Activated naive CD8-positive, alpha-beta T cell treated with anti-CD3 and anti-CD28 coated beads, Interleukin-2, amount 10 ng/mL, durations not matched to agents 7 days and 5 days (primary cell): ENCODE measurements at regions not wholly inside any gene's neighbourhood (a gene's known extent, or its start where the extent isn't known, plus 50 kb on each side); places are given as distances from the start of the nearest gene placed in this dataset.

ENCODE experiments used
- ATAC-seq: fragments of 150-1000 bp; cut with Tn5 transposase; one replicate; pipeline ENCODE4 v1.10.0; 2021; ENCODE audit warnings: low read depth, moderate library complexity
- POLR2A ChIA-PET: fragments of 350-600 bp; sonication (Branson Sonifier 250); formaldehyde crosslinking; loops from one replicate; lab custom pipeline; 2021; ENCODE audit warnings: antibody characterized with exemption; lab: Charles Lee
- DNase-seq: peaks from one replicate; pipeline ENCODE4 v3.0.0; 2021
- H3K27ac Mint-ChIP-seq: one replicate; pipeline ENCODE4 v1.8.0; 2022; ENCODE audit warnings: mild to moderate bottlenecking, mixed read lengths
- H3K27me3 Mint-ChIP-seq: one replicate; pipeline ENCODE4 v1.8.0; 2022; ENCODE audit warnings: mild to moderate bottlenecking, moderate library complexity, mixed read lengths
- H3K36me3 Mint-ChIP-seq: one replicate; pipeline ENCODE4 v1.8.0; 2021; ENCODE audit warnings: mild to moderate bottlenecking, mixed read lengths
- H3K4me1 Mint-ChIP-seq: one replicate; pipeline ENCODE4 v1.8.0; 2021; ENCODE audit warnings: mixed read lengths
- H3K4me3 Mint-ChIP-seq: one replicate; pipeline ENCODE4 v1.8.0; 2022; ENCODE audit warnings: mild to moderate bottlenecking, moderate library complexity, mixed read lengths
- H3K9me3 Mint-ChIP-seq: one replicate; pipeline ENCODE4 v1.8.0; 2021; ENCODE audit warnings: mixed read lengths

DNA sequence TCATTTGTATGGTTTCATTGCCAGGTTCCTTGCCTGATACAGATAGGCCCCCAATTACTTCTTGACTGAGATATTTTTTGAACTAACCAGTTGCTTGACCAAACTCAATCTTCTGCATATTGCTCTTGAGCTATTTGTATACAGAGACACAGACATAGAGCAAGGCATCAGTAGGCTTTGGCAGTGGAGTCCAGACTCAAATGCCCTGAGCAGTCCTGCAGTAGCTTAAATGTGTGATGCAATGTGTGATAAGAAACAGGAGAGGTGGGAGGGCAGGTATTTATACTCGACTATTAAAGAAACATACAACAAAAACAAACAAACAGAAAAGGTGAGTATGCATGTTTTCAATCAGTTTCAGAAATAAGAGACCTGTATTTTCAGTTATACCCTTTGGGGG is 197.9 kb upstream of the DAB1 start:
- POLR2A ChIA-PET: no interaction called here
- no peak for DNase-seq
- Mint-ChIP-seq H3K27me3 (no peaks in the 10 kb centered on the region), H3K36me3 (no peaks in the 10 kb centered on the region), H3K27ac (no peak overlapping the region), H3K9me3 (no peaks in the 10 kb centered on the region), H3K4me3 (no peak overlapping the region), H3K4me1 (no peaks in the 10 kb centered on the region)
- no peak for ATAC-seq

DNA sequence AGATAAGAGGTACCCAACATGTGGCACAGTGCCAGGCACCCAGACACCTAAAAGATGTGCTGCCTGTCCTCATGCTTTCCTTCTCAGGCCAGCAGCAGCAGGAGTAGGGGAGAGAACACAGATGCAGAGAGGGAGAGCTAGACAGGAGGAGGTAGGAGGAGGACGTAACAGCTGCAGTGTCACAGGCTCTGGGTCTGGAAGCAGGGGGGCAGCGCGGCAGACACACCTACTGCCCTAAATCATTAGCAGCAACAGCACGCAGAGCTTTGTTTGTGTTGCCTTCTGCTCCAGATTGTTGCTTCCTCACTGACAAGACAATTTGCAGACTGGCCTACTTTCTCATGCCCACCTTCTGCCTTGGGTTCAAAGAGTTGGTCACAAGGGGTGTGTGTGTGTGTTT is 196.7 kb upstream of the DAB1 start:
- Mint-ChIP-seq H3K27ac (no peak overlapping the region), H3K36me3 (no peaks in the 10 kb centered on the region), H3K4me3 (no peak overlapping the region), H3K27me3 (peaks cover 3% of the 10 kb centered on the region), H3K4me1 (peaks cover 5% of the 10 kb centered on the region), H3K9me3 (no peaks in the 10 kb centered on the region)
- no peak for ATAC-seq
- POLR2A ChIA-PET: no interaction called here
- DNase-seq: no peak

DNA sequence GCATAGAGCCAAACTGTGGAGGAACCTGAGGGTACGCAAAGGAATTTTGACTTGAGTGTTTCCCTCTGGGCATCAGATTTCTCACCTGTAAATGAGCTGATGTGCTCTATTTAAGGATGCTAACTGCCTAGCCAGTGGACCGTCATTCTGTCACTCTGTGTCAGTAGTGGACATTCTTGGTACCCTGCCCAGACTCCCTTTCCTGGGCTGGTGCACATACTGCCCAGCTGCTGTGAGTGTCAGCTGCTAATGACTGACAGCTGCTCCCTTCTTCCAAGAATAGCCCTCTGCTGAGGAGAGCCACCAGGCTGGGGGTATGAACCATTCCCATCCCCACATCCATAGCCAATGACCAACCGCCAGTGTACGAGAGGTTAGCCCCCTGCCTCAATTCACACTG is 193.1 kb upstream of the DAB1 start:
- no peak for DNase-seq
- Mint-ChIP-seq H3K27ac (no peak overlapping the region), H3K27me3 (peaks cover 3% of the 10 kb centered on the region), H3K4me3 (no peak overlapping the region), H3K4me1 (peaks cover 5% of the 10 kb centered on the region), H3K9me3 (no peaks in the 10 kb centered on the region), H3K36me3 (no peaks in the 10 kb centered on the region)
- no peak for ATAC-seq
- POLR2A ChIA-PET: no interaction called here

DNA sequence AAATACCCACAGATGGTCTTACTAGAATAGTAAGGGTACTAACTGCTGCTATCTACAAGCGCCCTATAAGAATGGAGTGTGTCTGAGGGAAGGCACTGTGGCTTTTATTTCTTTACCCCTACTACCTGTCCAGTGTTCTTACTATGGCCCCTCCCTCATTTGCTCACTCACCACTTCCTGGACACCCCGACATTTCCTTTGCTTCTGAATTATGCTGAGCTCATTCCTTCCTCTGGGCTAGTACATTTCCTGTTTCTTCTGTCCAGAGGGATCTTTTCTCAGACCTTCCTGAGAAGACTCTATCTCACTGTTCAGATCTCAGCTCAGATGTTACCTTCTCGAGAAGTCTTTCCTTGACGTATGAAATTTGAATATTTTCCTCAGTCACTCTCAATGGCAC is 192.1 kb upstream of the DAB1 start:
- Mint-ChIP-seq H3K36me3 (no peaks in the 10 kb centered on the region), H3K4me3 (no peak overlapping the region), H3K9me3 (no peaks in the 10 kb centered on the region), H3K4me1 (peaks cover 5% of the 10 kb centered on the region), H3K27ac (no peak overlapping the region), H3K27me3 (peaks cover 3% of the 10 kb centered on the region)
- no peak for DNase-seq
- no peak for ATAC-seq
- POLR2A ChIA-PET: no interaction called here

DNA sequence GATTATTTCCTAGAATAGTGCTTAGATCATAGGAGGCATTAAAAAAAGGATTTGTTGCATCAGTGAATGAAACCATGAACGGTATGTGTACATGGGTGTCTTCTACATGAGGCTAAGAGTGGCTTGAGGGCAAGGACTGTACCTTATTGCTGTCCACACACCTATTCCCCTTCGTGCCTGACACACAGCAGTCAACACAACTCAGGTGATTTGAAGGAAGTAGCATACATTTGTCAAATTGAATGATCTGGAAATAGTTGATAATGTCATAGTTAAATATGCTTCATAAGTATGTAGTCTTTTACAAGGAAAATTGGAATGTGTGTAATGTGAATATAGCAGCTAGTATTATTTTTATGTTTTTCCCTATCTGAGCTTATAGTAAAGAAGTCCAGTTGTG is 189.0 kb upstream of the DAB1 start:
- Mint-ChIP-seq H3K4me3 (no peak overlapping the region), H3K36me3 (no peaks in the 10 kb centered on the region)

DNA sequence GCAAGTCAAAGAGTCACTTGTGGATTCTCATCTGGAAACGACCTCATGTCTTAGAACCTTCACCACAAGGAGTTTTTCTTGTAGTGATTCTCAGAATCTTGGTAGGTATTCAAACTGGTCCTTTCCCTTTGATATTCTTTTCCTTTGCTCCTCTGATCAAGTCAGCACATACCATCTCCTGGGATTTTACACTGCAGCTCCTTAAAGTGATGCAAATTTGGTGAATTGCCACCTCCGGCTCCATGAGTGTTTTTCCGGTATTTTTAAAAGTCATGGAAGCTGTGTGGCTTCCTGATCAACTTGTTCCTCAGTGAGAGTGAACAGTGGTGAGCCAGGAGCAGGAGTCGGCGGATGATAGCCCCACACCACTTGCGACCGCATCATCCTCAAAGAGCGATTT is 182.1 kb upstream of the DAB1 start:
- Mint-ChIP-seq H3K4me1 (no peaks in the 10 kb centered on the region), H3K4me3 (no peak overlapping the region), H3K36me3 (no peaks in the 10 kb centered on the region), H3K9me3 (no peaks in the 10 kb centered on the region), H3K27ac (no peak overlapping the region), H3K27me3 (peaks cover 6% of the 10 kb centered on the region)
- no peak for ATAC-seq
- DNase-seq: no peak
- POLR2A ChIA-PET: no interaction called here

More for the DNA sequence above, 189.0 kb upstream of the DAB1 start:
- POLR2A ChIA-PET: no interaction called here
- no peak for ATAC-seq
- DNase-seq: no peak
- peaks cover 5% of the 10 kb centered on the region for H3K4me1 Mint-ChIP-seq
- no peaks in the 10 kb centered on the region for H3K9me3 Mint-ChIP-seq
- no peak overlapping the region for H3K27ac Mint-ChIP-seq
- peaks cover 3% of the 10 kb centered on the region for H3K27me3 Mint-ChIP-seq

DNA sequence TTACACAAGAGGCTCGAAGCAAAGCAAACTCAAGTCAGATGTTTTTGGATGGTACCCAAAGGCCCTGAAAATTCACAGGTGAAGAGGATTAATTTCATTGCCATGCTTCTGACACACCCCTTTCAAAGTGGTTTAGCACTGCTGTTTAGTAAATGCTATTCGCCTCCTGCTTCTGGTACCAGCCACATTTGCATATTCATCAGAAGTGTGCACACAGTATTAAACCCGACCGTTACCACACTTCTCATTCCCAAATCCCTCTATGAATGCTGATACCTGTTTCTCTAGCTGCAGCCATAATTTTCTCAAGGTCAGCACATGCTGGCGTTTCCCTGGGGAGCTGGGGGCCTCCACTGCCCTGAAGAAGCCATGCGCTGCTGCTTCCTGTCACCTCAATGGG is 179.8 kb upstream of the DAB1 start:
- POLR2A ChIA-PET: no interaction called here
- no peaks in the 10 kb centered on the region for H3K9me3 Mint-ChIP-seq
- DNase-seq: no peak
- peaks cover 6% of the 10 kb centered on the region for H3K27me3 Mint-ChIP-seq
- H3K27ac Mint-ChIP-seq: no peak overlapping the region
- no peaks in the 10 kb centered on the region for H3K4me1 Mint-ChIP-seq
- no peak overlapping the region for H3K4me3 Mint-ChIP-seq
- no peaks in the 10 kb centered on the region for H3K36me3 Mint-ChIP-seq
- no peak for ATAC-seq

DNA sequence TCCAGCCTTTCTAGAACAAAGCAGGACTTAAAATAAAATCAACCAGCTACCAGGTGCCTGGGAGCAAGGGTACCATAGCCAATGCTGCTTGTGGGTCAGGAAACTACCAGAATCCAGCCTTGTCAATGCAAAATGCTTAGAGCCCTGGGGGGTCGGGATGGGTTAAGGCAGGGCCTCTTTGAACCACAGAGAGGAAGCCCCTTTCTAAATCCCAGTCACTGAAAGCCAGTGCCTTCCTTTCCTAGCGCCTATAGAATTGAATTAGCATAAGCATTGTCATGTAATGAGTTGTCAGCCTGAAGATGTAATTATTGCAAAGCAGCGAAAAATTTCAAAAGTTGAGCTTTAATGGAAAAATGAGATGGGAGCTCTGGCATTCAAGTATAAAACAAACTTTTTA is 176.6 kb upstream of the DAB1 start:
- Mint-ChIP-seq H3K4me1 (no peaks in the 10 kb centered on the region), H3K4me3 (no peak overlapping the region), H3K9me3 (no peaks in the 10 kb centered on the region), H3K27ac (no peak overlapping the region), H3K27me3 (peaks cover 8% of the 10 kb centered on the region), H3K36me3 (no peaks in the 10 kb centered on the region)
- DNase-seq: no peak
- ATAC-seq: no peak
- POLR2A ChIA-PET: no interaction called here

DNA sequence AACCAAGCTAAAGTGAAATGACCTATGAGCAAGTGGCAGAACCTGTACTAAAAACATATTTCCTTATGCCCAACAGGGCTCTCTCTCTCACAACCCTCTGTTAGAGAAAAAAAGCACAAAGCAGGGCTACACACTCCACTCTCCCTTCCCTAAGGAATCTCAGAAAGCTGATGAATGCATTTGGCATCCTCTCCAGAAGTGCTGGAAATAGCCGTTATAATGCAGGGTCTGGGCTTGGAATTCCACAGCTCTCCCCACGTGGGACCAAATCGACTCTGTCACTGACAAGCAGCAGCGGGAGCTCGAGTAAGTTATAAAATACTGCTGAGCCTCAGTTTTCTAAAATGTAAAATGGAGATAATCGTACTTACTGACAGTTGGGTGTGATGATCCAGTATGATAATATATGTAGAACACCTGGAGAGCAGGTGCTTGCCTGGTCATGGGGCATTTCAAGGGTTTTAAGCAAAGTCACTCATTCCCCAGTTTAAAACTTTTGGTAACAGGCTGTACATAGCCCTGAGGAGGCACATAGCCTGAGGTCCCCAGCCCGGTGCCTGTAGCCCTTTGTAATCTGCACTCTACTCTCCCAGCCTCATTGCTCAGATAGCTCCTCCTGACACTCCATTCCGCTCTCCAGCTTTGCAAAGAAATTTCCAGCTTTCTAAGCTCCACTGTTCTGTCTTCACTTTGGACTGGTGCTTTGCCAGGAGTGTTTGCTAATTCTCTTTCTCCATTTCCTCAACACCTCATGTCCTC is 175.6 kb upstream of the DAB1 start:
- H3K27ac Mint-ChIP-seq: no peak overlapping the region
- H3K4me1 Mint-ChIP-seq: no peaks in the 10 kb centered on the region
- no peak for ATAC-seq
- H3K4me3 Mint-ChIP-seq: no peak overlapping the region
- no peaks in the 10 kb centered on the region for H3K36me3 Mint-ChIP-seq
- peaks cover 8% of the 10 kb centered on the region for H3K27me3 Mint-ChIP-seq
- DNase-seq: no peak
- no peaks in the 10 kb centered on the region for H3K9me3 Mint-ChIP-seq
- POLR2A ChIA-PET: no interaction called here

DNA sequence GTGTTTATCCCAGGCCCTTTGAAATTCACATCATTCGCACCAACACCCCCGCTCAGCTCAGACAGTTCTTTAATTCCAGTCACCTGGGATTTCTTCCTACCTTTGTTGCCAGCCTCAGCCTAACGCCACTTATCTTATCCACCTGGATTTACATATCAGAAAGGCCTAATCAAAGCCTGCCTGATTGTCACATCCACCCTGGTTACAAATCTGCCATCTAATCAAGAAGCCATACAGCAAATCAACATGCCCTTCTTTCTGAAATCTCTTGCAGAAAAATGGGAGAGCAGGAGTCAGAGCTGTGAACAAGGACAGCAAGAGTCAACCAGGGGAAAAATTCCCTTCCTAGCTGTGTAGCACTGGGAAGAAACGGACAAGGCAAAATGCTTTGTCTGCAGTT is 173.2 kb upstream of the DAB1 start:
- Mint-ChIP-seq H3K9me3 (no peaks in the 10 kb centered on the region), H3K4me1 (no peaks in the 10 kb centered on the region), H3K36me3 (no peaks in the 10 kb centered on the region), H3K27me3 (peaks cover 2% of the 10 kb centered on the region), H3K27ac (no peak overlapping the region), H3K4me3 (no peak overlapping the region)
- ATAC-seq: no peak
- DNase-seq: no peak
- POLR2A ChIA-PET: no interaction called here

DNA sequence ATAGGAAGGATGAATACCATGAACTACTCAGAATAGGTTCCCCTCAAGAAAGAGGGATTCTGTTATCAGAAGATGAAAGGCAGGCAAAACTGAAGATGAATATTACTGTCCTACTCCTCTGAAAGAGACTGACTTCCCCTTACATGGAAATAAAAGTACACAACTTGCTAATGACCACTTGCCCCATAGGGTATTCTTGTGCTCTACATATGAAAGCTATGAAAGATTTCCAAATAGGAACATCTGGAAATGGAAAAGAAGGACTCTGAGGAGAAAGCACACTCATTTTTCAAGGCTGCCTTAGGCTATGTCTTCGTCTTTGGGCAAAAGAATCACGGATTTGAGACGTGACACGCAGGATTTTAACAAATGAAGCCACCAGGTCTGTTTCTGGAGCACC is 170.1 kb upstream of the DAB1 start:
- Mint-ChIP-seq H3K4me1 (no peaks in the 10 kb centered on the region), H3K4me3 (no peak overlapping the region), H3K9me3 (no peaks in the 10 kb centered on the region), H3K27ac (no peak overlapping the region), H3K36me3 (no peaks in the 10 kb centered on the region), H3K27me3 (peaks cover 2% of the 10 kb centered on the region)
- POLR2A ChIA-PET: no interaction called here
- DNase-seq: no peak
- no peak for ATAC-seq

DNA sequence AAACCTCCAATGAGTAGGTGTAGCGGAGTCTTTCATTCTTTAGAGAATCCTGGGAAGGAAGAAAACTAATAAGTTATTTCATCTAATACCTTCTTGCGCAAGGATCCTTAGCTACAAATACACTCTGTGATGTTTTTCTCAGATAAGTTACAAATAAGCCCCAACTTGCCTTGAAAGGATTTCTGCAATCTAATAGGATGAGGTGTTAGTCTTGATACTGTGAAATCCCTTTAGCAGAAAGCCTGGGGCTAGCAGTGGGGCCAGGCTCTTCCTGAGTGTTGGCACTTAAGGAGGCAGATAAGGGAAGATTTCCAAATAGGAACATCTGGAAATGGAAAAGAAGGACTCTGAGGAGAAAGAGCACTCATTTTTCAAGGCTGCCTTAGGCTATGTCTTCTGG is 168.0 kb upstream of the DAB1 start:
- Mint-ChIP-seq H3K36me3 (no peaks in the 10 kb centered on the region), H3K4me3 (no peak overlapping the region), H3K9me3 (peaks cover 1% of the 10 kb centered on the region), H3K27ac (no peak overlapping the region), H3K4me1 (no peaks in the 10 kb centered on the region), H3K27me3 (peaks cover 2% of the 10 kb centered on the region)
- DNase-seq (no peak), ATAC-seq (no peak)
- POLR2A ChIA-PET: no interaction called here

DNA sequence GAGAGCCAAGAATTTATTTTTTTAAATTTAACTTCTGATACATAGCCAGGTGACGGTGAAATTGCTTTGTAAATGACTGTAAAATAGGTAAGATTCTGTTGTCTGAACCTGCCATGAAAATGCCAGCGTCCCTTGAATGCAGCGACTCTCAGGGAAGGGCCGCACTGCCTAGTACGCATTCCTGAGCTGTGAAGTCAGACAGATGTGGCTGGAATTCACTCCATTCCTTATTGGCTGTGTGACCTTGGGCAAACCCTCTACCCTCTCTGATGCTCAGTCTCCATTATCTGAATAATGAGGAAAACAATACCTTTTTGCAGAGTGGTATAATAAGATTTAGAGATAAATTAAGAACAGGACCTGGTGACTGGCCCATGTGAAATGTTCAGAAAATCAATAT is 167.1 kb upstream of the DAB1 start:
- POLR2A ChIA-PET: no interaction called here
- ATAC-seq (no peak), DNase-seq (no peak)
- Mint-ChIP-seq H3K36me3 (no peaks in the 10 kb centered on the region), H3K4me3 (no peak overlapping the region), H3K27me3 (peaks cover 5% of the 10 kb centered on the region), H3K4me1 (no peaks in the 10 kb centered on the region), H3K9me3 (peaks cover 1% of the 10 kb centered on the region), H3K27ac (no peak overlapping the region)

DNA sequence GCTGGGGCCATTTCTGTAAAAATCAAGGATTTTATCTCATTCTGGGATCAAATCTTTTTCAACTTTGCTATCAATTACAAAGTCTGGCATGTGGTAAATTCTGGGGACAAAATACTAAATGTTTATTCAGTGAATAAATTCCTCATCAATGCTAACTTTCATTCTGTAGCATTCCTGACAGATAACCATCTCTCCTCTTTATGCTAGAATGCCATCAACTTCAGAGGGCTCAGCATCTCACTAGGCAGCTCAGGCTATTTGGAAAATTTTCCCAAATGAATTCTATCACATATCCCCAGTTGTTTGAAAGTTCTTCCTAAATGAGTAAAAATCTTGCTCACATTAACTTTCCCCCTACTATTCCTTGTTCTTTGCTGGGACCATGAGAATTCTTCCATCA is 163.0 kb upstream of the DAB1 start:
- Mint-ChIP-seq H3K4me3 (no peak overlapping the region), H3K9me3 (peaks cover 1% of the 10 kb centered on the region), H3K27me3 (peaks cover 5% of the 10 kb centered on the region), H3K36me3 (no peaks in the 10 kb centered on the region), H3K4me1 (no peaks in the 10 kb centered on the region), H3K27ac (no peak overlapping the region)
- POLR2A ChIA-PET: no interaction called here
- no peak for ATAC-seq
- no peak for DNase-seq

DNA sequence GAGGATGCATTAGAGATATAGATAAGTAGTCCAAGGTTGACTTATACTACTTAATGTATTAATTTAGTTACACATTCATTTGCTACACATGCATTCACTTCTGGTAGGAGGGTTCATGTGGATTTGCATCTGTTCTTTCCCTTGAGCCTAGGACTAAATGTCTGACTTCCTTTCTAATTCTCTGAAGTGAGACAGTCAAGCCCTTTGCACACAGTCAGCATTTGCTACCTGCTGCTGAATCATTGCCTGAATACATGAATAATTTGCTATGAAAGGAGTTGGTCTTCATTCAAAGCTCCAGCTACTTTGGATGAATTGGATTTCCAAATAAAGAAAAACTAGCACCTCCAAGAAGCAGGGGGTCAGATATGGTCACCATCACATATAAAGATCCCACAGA is 154.8 kb upstream of the DAB1 start:
- ATAC-seq (no peak), DNase-seq (no peak)
- H3K27me3 Mint-ChIP-seq: no peaks in the 10 kb centered on the region
- POLR2A ChIA-PET: no interaction called here
- no peak overlapping the region for H3K4me3 Mint-ChIP-seq
- no peaks in the 10 kb centered on the region for H3K9me3 Mint-ChIP-seq
- no peaks in the 10 kb centered on the region for H3K36me3 Mint-ChIP-seq
- no peaks in the 10 kb centered on the region for H3K4me1 Mint-ChIP-seq
- no peak overlapping the region for H3K27ac Mint-ChIP-seq
